ENCODE measurements at regions not wholly inside any gene's neighbourhood (a gene's known extent, or its start where the extent isn't known, plus 50 kb on each side); places are given as distances from the start of the nearest gene placed in this dataset.

GRCh38 chr12:114779647-114780046 lies 95.7 kb upstream of the TBX3 start:
- TF ChIP-seq POLR2A (IDR thresholded peaks at IDR 0.05): no peak
- TF ChIP-seq, protein P1, sequence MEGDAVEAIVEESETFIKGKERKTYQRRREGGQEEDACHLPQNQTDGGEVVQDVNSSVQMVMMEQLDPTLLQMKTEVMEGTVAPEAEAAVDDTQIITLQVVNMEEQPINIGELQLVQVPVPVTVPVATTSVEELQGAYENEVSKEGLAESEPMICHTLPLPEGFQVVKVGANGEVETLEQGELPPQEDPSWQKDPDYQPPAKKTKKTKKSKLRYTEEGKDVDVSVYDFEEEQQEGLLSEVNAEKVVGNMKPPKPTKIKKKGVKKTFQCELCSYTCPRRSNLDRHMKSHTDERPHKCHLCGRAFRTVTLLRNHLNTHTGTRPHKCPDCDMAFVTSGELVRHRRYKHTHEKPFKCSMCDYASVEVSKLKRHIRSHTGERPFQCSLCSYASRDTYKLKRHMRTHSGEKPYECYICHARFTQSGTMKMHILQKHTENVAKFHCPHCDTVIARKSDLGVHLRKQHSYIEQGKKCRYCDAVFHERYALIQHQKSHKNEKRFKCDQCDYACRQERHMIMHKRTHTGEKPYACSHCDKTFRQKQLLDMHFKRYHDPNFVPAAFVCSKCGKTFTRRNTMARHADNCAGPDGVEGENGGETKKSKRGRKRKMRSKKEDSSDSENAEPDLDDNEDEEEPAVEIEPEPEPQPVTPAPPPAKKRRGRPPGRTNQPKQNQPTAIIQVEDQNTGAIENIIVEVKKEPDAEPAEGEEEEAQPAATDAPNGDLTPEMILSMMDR (IDR thresholded peaks at IDR 0.05): no peak

Measured in Peyer's patch (tissue), 4 donors.